NT2/D1 (cell line): ENCODE measurements at regions not wholly inside any gene's neighbourhood (a gene's known extent, or its start where the extent isn't known, plus 50 kb on each side); places are given as distances from the start of the nearest gene placed in this dataset.

Experiments used
- DNase-seq: peaks from one replicate; pipeline ENCODE4 v3.0.0-alpha.2; 2011; ENCODE audit warnings: low read depth, low spot score
- H3K27me3 ChIP-seq: 2 replicates; pipeline ENCODE4 v1.6.0; 2011; ENCODE audit warnings: mild to moderate bottlenecking; ENCODE audit not compliant: insufficient read length, insufficient read depth
- H3K36me3 ChIP-seq: 2 replicates; pipeline ENCODE4 v1.6.1; 2011; ENCODE audit warnings: mild to moderate bottlenecking, low read length, mixed read lengths; ENCODE audit not compliant: insufficient read depth, insufficient read length
- H3K4me1 ChIP-seq: 2 replicates; pipeline ENCODE4 v1.5.1; 2011; ENCODE audit not compliant: insufficient read depth, insufficient read length
- H3K4me3 ChIP-seq: 2 replicates; pipeline ENCODE4 v1.5.1; 2011; ENCODE audit warnings: low read depth; ENCODE audit not compliant: insufficient read length
- H3K9ac ChIP-seq: 2 replicates; pipeline ENCODE4 v1.6.0; 2011; ENCODE audit warnings: low read depth; ENCODE audit not compliant: insufficient read length
- H3K9me3 ChIP-seq: 2 replicates; pipeline ENCODE4 v1.5.1; 2011; ENCODE audit warnings: mild to moderate bottlenecking, low read length; ENCODE audit not compliant: insufficient read depth
- SUZ12 ChIP-seq: IDR thresholded peaks from 2 replicates; pipeline ENCODE4 v1.6.1; 2011; ENCODE audit not compliant: insufficient read length, insufficient read depth; ENCODE audit errors: extremely low read depth
- YY1 ChIP-seq: IDR thresholded peaks from 2 replicates; pipeline ENCODE4 v1.6.1; 2011; ENCODE audit not compliant: insufficient read length, insufficient read depth
- ZNF274 ChIP-seq: IDR thresholded peaks from 2 replicates; pipeline ENCODE4 v1.6.1; 2011; ENCODE audit warnings: mild to moderate bottlenecking, low read depth, low read length

DNA sequence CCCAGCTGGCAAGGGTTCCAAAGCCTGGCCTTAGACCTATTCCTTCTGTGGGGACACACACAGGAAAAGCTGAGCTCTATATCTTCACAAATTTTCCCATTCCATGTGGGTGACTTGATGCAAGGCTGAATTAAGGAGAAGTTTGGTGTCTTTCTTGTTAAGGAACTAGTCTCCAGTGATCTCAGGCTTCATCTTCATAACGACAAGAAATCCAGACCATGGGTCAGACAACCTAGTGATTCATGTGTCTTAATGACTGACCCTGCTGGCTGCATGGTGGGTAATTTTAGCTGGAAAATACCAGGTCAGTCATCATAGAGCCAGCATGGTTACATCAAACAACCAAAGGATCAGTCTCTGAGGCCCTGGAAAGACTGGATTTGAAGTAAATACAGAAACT, 112.7 kb upstream of the SLC4A7 start:
- H3K9ac ChIP-seq, result no peak overlapping the region
- no peaks in the 10 kb centered on the region for H3K36me3 ChIP-seq
- no peak for TF ChIP-seq SUZ12
- TF ChIP-seq ZNF274, result no peak
- TF ChIP-seq YY1, result no peak
- H3K9me3 ChIP-seq, result peaks cover 11% of the 10 kb centered on the region; the same call in 1 of the 2 replicates
- H3K27me3 ChIP-seq, result no peaks in the 10 kb centered on the region
- no peaks in the 10 kb centered on the region for H3K4me1 ChIP-seq
- H3K4me3 ChIP-seq, result no peak overlapping the region
- no peak for DNase-seq

DNA sequence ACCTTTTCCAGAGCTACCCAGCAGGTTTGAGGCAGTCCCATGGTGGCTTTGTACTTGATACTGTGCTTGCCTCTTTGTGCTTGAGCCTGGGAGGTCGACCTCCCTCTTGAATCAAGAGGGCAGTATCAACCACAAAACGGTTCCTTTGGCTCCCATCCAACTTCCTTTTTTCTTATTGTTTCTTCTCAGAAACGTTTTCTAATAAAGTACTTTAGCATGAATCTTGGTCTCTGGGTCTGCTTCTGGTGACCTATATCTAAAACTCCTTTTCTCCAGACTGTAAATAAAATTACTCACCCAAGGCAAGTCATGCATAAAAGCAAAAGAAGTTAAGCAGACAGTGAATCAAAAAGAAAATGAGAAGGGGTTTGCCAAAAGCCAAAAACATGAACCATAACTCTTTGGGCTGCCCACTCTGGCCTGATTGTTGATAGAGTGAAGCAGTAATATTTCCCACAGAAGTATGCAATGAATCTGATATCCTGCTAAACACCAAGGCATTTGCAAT, 112.2 kb upstream of the SLC4A7 start:
- Histone ChIP-seq H3K9me3 (peaks cover 8% of the 10 kb centered on the region; the same call in 1 of the 2 replicates), H3K4me1 (no peaks in the 10 kb centered on the region), H3K4me3 (no peak overlapping the region), H3K36me3 (no peaks in the 10 kb centered on the region), H3K27me3 (no peaks in the 10 kb centered on the region), H3K9ac (no peak overlapping the region)
- no peak for DNase-seq
- TF ChIP-seq SUZ12 (no peak), ZNF274 (no peak), YY1 (no peak)

DNA sequence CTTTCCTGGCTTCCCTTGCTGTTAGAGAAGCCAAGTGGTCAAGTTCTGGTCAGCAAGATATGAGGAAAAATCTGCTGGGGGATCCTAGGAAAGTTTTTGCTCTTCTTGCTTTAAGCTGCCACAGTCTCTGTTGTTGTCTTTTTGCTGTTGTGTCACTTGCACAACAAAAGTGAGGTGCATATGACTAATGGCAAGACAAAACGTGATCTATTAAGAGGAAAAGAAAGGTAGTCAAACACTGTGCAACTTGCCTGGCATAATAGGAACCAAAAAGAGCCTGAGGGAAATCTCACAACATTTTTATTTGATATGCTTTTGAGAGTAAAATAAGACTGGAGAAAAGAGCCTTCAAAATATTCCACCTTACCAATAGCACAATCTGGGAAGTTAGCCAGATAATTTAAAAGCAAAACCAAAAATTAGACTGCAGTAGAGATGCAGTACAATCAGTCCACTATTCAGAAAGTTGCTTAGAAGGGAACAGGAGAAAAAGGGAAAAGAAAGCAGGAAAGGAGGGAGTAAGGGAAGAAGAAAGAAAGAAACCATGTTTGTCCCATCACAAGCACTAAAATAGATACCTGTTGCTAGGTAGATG, 110.0 kb upstream of the SLC4A7 start:
- DNase-seq, result no peak
- Histone ChIP-seq H3K9ac (no peak overlapping the region), H3K4me1 (no peaks in the 10 kb centered on the region), H3K9me3 (no peaks in the 10 kb centered on the region), H3K27me3 (no peaks in the 10 kb centered on the region), H3K4me3 (no peak overlapping the region), H3K36me3 (no peaks in the 10 kb centered on the region)
- TF ChIP-seq YY1 (no peak), SUZ12 (no peak), ZNF274 (no peak)

DNA sequence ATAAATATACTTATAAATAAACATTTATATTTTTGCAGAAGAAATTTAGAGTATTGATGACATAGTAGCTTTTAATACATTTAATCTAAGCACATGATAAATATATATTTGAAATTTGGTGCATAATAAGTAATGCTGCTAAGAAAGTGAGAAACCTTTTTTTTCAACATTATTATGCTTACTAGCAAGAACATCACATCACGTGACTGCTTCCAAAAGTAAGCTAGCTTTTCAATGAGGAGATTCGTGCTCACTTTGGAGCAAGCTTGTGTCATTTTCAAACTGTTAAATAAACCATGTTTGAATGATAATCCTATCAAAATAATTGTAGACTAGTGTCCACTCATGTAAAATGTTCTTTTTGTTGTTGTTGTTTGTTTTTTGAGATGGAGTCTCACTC, 109.0 kb upstream of the SLC4A7 start:
- Histone ChIP-seq H3K4me3 (no peak overlapping the region), H3K9me3 (no peaks in the 10 kb centered on the region), H3K9ac (no peak overlapping the region), H3K36me3 (no peaks in the 10 kb centered on the region), H3K27me3 (no peaks in the 10 kb centered on the region), H3K4me1 (no peaks in the 10 kb centered on the region)
- DNase-seq, result no peak
- no peak for TF ChIP-seq YY1
- TF ChIP-seq ZNF274, result no peak

DNA sequence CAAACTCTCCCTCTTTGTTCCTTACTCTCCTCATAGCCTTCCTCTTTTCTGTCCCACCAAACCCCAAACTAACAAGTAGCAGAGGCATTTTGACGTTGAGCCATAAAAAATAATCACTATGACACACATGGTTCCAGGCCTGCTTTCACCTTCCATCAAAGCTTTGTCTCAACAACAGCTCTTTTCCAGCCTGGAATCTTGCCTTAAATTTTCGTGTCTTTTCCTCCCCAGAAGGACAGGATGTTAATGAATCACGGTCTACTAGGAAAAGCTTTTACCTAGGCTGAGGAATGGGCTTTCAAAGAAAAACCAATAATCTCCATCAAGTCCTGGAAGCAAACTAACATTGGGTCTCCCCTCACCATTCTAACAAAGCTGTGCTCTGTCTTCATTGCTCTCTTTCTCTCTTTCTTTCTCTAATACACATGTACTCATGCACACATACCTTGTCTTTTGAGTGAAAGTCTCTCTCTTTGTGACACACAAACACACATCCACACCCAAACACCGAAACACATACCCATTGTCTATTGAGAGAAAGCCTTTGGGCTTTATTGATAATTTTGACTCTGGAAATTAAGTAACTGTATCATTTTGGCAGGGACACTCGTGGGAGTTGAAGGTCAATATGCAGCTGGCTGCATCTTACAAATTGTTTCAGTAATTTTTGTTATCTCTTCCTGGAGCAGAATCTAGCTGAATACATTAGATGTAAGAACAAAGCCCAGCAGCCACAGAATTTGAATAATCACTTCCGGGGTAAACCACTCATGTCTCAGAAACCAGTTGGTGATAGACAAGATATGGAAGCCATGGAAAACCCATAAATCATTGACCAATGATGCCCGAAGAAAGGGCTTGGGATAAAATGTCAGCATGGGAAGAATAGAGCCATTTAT, 107.4 kb upstream of the SLC4A7 start:
- Histone ChIP-seq H3K4me1 (no peaks in the 10 kb centered on the region), H3K9ac (no peak overlapping the region), H3K9me3 (no peaks in the 10 kb centered on the region), H3K27me3 (no peaks in the 10 kb centered on the region), H3K4me3 (no peak overlapping the region), H3K36me3 (no peaks in the 10 kb centered on the region)
- DNase-seq, result no peak
- no peak for TF ChIP-seq ZNF274
- TF ChIP-seq SUZ12, result no peak
- no peak for TF ChIP-seq YY1

DNA sequence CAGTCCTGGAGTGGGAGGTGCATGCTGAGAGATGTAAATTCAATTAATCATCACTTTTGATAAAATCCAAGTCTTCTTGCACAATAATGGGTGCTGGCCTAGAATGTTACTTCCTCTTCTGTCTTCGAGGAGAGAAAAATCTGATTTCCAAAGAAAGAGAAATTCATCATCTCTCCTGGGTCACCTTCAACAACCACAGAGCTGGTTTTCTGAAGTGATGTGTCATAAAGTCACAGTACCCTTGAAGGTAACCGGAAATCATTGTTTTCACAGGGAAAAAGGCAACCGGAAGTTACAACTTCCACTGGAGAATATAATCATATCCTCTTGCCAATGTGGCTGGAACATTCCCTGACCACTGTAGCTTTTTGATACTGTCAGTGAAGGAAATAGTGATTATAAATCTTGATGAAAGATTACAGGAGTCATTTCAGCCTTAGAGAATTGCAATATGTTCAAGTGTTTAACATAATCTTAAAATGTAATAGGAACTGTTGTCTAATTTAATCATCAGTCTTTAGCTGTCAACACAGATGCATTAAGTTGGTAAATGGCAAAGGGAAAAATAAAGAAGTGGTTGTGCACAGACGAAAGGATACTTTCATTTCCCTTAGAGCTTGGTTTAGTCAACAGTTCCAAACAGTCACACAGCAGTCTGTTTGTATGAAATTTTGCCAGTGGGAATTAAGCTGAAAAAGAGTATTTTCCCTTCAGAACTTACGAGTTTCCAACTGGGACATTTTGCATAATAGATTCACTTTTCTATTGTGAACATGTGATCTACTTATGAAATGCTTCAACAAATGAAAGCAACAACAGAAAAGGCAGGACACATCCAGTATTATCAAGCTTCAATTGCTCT, 106.5 kb upstream of the SLC4A7 start:
- DNase-seq, result no peak
- TF ChIP-seq SUZ12 (no peak), YY1 (no peak), ZNF274 (no peak)
- Histone ChIP-seq H3K9me3 (no peaks in the 10 kb centered on the region), H3K27me3 (no peaks in the 10 kb centered on the region), H3K9ac (no peak overlapping the region), H3K4me3 (no peak overlapping the region), H3K4me1 (no peaks in the 10 kb centered on the region), H3K36me3 (no peaks in the 10 kb centered on the region)

DNA sequence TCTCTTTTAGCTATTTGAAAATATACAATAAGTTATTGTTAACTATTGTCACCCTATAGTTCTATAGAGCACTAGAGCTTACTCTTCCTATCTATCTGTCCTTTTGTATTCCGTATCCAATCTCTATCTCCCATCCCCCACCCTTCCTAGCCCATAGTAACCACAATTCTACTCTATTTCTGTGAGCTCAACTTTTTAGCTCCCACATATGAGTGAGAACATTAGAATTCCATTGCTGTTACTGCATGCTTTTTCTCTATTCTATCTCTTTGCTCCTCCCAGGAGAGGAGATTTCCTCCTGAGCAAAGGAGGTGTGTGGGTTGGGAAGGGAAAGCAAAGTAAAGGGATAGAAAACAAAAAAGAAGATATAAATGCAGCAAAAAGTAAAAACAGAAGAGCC, 105.6 kb upstream of the SLC4A7 start:
- no peak overlapping the region for H3K4me3 ChIP-seq
- no peak overlapping the region for H3K9ac ChIP-seq
- no peak for DNase-seq
- TF ChIP-seq SUZ12 (no peak), YY1 (no peak), ZNF274 (no peak)
- H3K9me3 ChIP-seq, result no peaks in the 10 kb centered on the region
- H3K27me3 ChIP-seq, result no peaks in the 10 kb centered on the region
- H3K36me3 ChIP-seq, result no peaks in the 10 kb centered on the region
- H3K4me1 ChIP-seq, result no peaks in the 10 kb centered on the region
